ENCODE measurements at regions not wholly inside any gene's neighbourhood (a gene's known extent, or its start where the extent isn't known, plus 50 kb on each side); places are given as distances from the start of the nearest gene placed in this dataset.

- no peak for TF ChIP-seq CTCF (IDR thresholded peaks at IDR 0.05; ENCODE audit: low read depth, low read length, missing control alignments)
- no peak for DNase-seq (ENCODE audit: low read depth)
- H3K4me3 ChIP-seq (ENCODE audit: low read depth, low read length): no peak overlapping the region
Measured at GRCh38 chr17:72308744-72309385, 188.0 kb downstream of the SOX9 start.

GRCh38 chr17:72311004-72311403 lies 190.2 kb downstream of the SOX9 start:
- DNase-seq (ENCODE audit: low read depth): no peak
- H3K4me3 ChIP-seq (ENCODE audit: low read depth, low read length): no peak overlapping the region
- TF ChIP-seq CTCF (IDR thresholded peaks at IDR 0.05; ENCODE audit: low read depth, low read length, missing control alignments): no peak

GRCh38 chr17:72315122-72315913 lies 194.5 kb downstream of the SOX9 start:
- DNase-seq (ENCODE audit: low read depth): no peak
- H3K4me3 ChIP-seq (ENCODE audit: low read depth, low read length): no peak overlapping the region
- no peak for TF ChIP-seq CTCF (IDR thresholded peaks at IDR 0.05; ENCODE audit: low read depth, low read length, missing control alignments)

- H3K4me3 ChIP-seq (ENCODE audit: low read depth, low read length): no peak overlapping the region
- TF ChIP-seq CTCF (IDR thresholded peaks at IDR 0.05; ENCODE audit: low read depth, low read length, missing control alignments): no peak
Measured at GRCh38 chr17:72318131-72318530, 197.3 kb downstream of the SOX9 start.

GRCh38 chr17:72321896-72322295 lies 201.1 kb downstream of the SOX9 start:
- TF ChIP-seq CTCF (IDR thresholded peaks at IDR 0.05; ENCODE audit: low read depth, low read length, missing control alignments): no peak
- no peak overlapping the region for H3K4me3 ChIP-seq (ENCODE audit: low read depth, low read length)
- DNase-seq (ENCODE audit: low read depth): no peak

More at GRCh38 chr17:72318131-72318530, 197.3 kb downstream of the SOX9 start:
- DNase-seq (ENCODE audit: low read depth): no peak

GRCh38 chr17:72332367-72332766 lies 211.5 kb downstream of the SOX9 start:
- no peak for TF ChIP-seq CTCF (IDR thresholded peaks at IDR 0.05; ENCODE audit: low read depth, low read length, missing control alignments)
- no peak overlapping the region for H3K4me3 ChIP-seq (ENCODE audit: low read depth, low read length)
- DNase-seq (ENCODE audit: low read depth): peak; percentile 29

Measured in GM12864 (cell line).